ENCODE measurements at regions not wholly inside any gene's neighbourhood (a gene's known extent, or its start where the extent isn't known, plus 50 kb on each side); places are given as distances from the start of the nearest gene placed in this dataset.
A peak's percentile ranks its signal among the peaks of the same experiment; 100 is the strongest.

GRCh38 chr3:141426404-141427034 is 58.2 kb downstream of the ZBTB38 start:
- Histone ChIP-seq H3K36me3 (replicated peaks; ENCODE audit: insufficient read depth, low read length) (peaks cover 31% of the 10 kb centered on the region), H3K27me3 (replicated peaks; ENCODE audit: insufficient read depth, low read length) (no peaks in the 10 kb centered on the region), H2AFZ (ENCODE audit: low read length) (no peak overlapping the region), H3K9ac (ENCODE audit: low read length) (peak overlapping the region; percentile 1; the same call in 1 of the 2 replicates), H3K4me1 (ENCODE audit: low read length) (peaks cover 83% of the 10 kb centered on the region), H3K79me2 (ENCODE audit: low read length) (peaks cover 99% of the 10 kb centered on the region), H4K20me1 (ENCODE audit: insufficient read depth, low read length) (peaks cover 87% of the 10 kb centered on the region), H3K27ac (ENCODE audit: low read length) (peak overlapping the region; percentile 52; the same call in 1 of the 2 replicates), H3K4me2 (ENCODE audit: low read depth, low read length) (peak overlapping the region; percentile 22), H3F3A (ENCODE audit: insufficient read depth, low read length) (peaks cover 95% of the 10 kb centered on the region), H3K4me3 (ENCODE audit: low read length) (no peak overlapping the region), H3K9me3 (replicated peaks; ENCODE audit: insufficient read depth, low read length) (no peaks in the 10 kb centered on the region), H3K9me2 (replicated peaks; ENCODE audit: insufficient read depth, low read length) (no peaks in the 10 kb centered on the region)
- DNase-seq = no peak
- TF ChIP-seq EZH2 (optimal IDR thresholded peaks at IDR 0.05; ENCODE audit: low read depth, low read length) = no peak
- no peak for TF ChIP-seq CTCF (IDR thresholded peaks at IDR 0.05; ENCODE audit: low read length)
- no peak for TF ChIP-seq EZH2phosphoT487 (IDR thresholded peaks at IDR 0.05; ENCODE audit: low read length)

DNA sequence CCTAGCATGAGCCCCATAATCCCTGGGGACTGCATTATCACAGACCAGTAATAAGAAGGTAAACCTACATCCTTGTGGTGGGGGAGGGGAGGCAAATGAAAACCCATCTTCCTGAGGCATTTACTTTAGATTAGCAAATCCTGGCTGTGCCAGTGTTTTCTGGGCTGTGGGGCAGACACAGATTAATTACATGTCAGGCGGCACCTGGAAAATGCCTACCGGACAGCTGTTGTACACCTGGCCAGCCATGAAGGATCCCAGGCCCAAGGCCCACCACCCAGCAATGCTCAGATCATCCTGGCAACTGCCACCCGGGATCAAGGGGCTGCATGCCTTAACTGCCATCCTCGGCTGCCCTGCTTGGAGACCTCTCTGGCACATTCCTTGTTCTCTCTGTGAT is 59.1 kb upstream of the RASA2 start:
- peaks cover 95% of the 10 kb centered on the region for H3F3A ChIP-seq (ENCODE audit: insufficient read depth, low read length)
- H3K4me1 ChIP-seq (ENCODE audit: low read length) = peaks cover 84% of the 10 kb centered on the region
- H3K27ac ChIP-seq (ENCODE audit: low read length) = peak overlapping the region; percentile 52; the same call in 1 of the 2 replicates
- H3K79me2 ChIP-seq (ENCODE audit: low read length) = peaks cover 99% of the 10 kb centered on the region
- DNase-seq = no peak
- peaks cover 40% of the 10 kb centered on the region for H3K36me3 ChIP-seq (replicated peaks; ENCODE audit: insufficient read depth, low read length)
- H3K4me2 ChIP-seq (ENCODE audit: low read depth, low read length) = peak overlapping the region; percentile 22
- no peaks in the 10 kb centered on the region for H3K9me2 ChIP-seq (replicated peaks; ENCODE audit: insufficient read depth, low read length)
- H4K20me1 ChIP-seq (ENCODE audit: insufficient read depth, low read length) = peaks cover 87% of the 10 kb centered on the region
- H3K4me3 ChIP-seq (ENCODE audit: low read length) = no peak overlapping the region
- no peaks in the 10 kb centered on the region for H3K27me3 ChIP-seq (replicated peaks; ENCODE audit: insufficient read depth, low read length)
- no peaks in the 10 kb centered on the region for H3K9me3 ChIP-seq (replicated peaks; ENCODE audit: insufficient read depth, low read length)
- no peak overlapping the region for H2AFZ ChIP-seq (ENCODE audit: low read length)
- H3K9ac ChIP-seq (ENCODE audit: low read length) = peak overlapping the region; percentile 20; the same call in 1 of the 2 replicates
- TF ChIP-seq EZH2 (optimal IDR thresholded peaks at IDR 0.05; ENCODE audit: low read depth, low read length) (no peak), EZH2phosphoT487 (IDR thresholded peaks at IDR 0.05; ENCODE audit: low read length) (no peak), CTCF (IDR thresholded peaks at IDR 0.05; ENCODE audit: low read length) (no peak)

DNA sequence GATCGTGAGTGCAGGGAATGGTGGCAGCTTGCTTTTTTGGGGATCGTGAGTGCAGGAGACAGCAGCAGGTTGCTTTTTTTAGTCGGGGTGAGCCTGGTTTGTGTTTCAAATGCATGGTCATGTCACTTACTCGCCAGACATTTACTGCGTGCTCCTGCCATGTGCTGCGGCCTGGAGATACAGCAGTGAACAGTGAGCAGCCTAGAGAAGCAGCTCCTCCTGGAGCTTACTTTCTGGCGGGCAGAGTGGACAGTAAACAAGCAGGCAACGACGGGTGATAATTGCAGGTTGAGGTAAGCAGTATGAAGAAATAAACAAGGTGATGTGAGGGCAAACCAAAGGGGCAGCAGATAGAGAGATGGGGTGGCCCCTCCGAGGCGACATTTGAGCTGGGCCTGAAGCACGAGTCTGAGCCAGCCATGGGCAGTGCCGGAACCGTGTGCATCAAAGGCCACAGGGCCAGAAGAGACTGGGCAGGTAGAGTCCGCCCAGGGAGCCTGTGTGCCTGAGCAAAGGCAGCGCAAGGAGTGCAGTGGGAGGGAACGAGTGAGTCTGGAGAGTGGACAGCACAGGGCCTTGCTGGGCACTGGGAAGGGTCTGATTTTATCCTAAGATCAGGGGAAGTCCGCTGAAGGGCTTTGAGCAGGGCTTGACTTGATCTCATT is 57.3 kb upstream of the RASA2 start:
- H3K79me2 ChIP-seq (ENCODE audit: low read length) = peaks cover 99% of the 10 kb centered on the region
- H3K36me3 ChIP-seq (replicated peaks; ENCODE audit: insufficient read depth, low read length) = peaks cover 41% of the 10 kb centered on the region
- H3K4me1 ChIP-seq (ENCODE audit: low read length) = peaks cover 80% of the 10 kb centered on the region
- peaks cover 95% of the 10 kb centered on the region for H3F3A ChIP-seq (ENCODE audit: insufficient read depth, low read length)
- H3K27ac ChIP-seq (ENCODE audit: low read length) = peak overlapping the region; percentile 55; the same call in 1 of the 2 replicates
- TF ChIP-seq EZH2 (optimal IDR thresholded peaks at IDR 0.05; ENCODE audit: low read depth, low read length) = no peak
- no peak for TF ChIP-seq CTCF (IDR thresholded peaks at IDR 0.05; ENCODE audit: low read length)
- no peak for TF ChIP-seq EZH2phosphoT487 (IDR thresholded peaks at IDR 0.05; ENCODE audit: low read length)
- no peak overlapping the region for H2AFZ ChIP-seq (ENCODE audit: low read length)
- no peak overlapping the region; the same call in 1 of the 2 replicates for H3K9ac ChIP-seq (ENCODE audit: low read length)
- H3K9me2 ChIP-seq (replicated peaks; ENCODE audit: insufficient read depth, low read length) = no peaks in the 10 kb centered on the region
- H3K4me2 ChIP-seq (ENCODE audit: low read depth, low read length) = peak overlapping the region; percentile 26; the same call in 1 of the 2 replicates
- H3K4me3 ChIP-seq (ENCODE audit: low read length) = no peak overlapping the region
- DNase-seq = no peak
- H3K9me3 ChIP-seq (replicated peaks; ENCODE audit: insufficient read depth, low read length) = no peaks in the 10 kb centered on the region
- H4K20me1 ChIP-seq (ENCODE audit: insufficient read depth, low read length) = peaks cover 91% of the 10 kb centered on the region
- no peaks in the 10 kb centered on the region for H3K27me3 ChIP-seq (replicated peaks; ENCODE audit: insufficient read depth, low read length)
